Gastrocnemius medialis (tissue), 4 donors: ENCODE measurements at regions not wholly inside any gene's neighbourhood (a gene's known extent, or its start where the extent isn't known, plus 50 kb on each side); places are given as distances from the start of the nearest gene placed in this dataset.
"Not testable (repeated sequence)": the region's sequence is repeated elsewhere in the genome, so short reads cannot be mapped to it uniquely, and the experiment has no call there.

ENCODE experiments used
- ATAC-seq, 2 donors: fragments of 150-250 bp; one replicate each; pipeline ENCODE4 v1.9.1; 2016
- DNase-seq, 2 donors: peaks; one replicate each; pipeline ENCODE4 v3.0.0-alpha.2; 2019
- H3K27ac ChIP-seq, 4 donors: fragments of 200-600 bp; sonication (generic); 1 replicate in 1 of 4; 2 replicates in 3 of 4; pipeline ENCODE4 v1.5.1; 2016 to 2018; ENCODE audit warnings: mild to moderate bottlenecking in 2 of 4, moderate library complexity in 1 of 4
- H3K27me3 ChIP-seq, 3 donors: fragments of 200-600 bp; sonication (generic) in 2 of 3; 1 replicate in 1 of 3; 2 replicates in 2 of 3; pipeline versions ENCODE4 v1.5.1 to v1.6.0; 2016 to 2019; ENCODE audit warnings: mild to moderate bottlenecking in 1 of 3, moderate library complexity in 1 of 3
- H3K36me3 ChIP-seq, 2 donors: fragments of 200-600 bp; sonication (generic) in 1 of 2; one replicate each; pipeline ENCODE4 v1.5.1; 2017 to 2018
- H3K4me1 ChIP-seq, 2 donors: fragments of 200-600 bp; sonication (generic) in 1 of 2; one replicate each; pipeline ENCODE4 v1.5.1; 2016 to 2017; ENCODE audit warnings: mild to moderate bottlenecking in 2 of 2
- H3K4me3 ChIP-seq, 4 donors: fragments of 200-600 bp; sonication (generic) in 3 of 4; 1 replicate in 1 of 4; 2 replicates in 3 of 4; pipeline ENCODE4 v1.5.1; 2016 to 2019; ENCODE audit warnings: mild to moderate bottlenecking in 2 of 4
- H3K9me3 ChIP-seq, 3 donors: fragments of 200-600 bp; sonication (generic) in 2 of 3; 1 replicate in 1 of 3; 2 replicates in 2 of 3; pipeline ENCODE4 v1.5.1; 2016 to 2019
- POLR2A ChIP-seq, 2 donors: fragments of 450-650 bp; IDR thresholded peaks; one replicate each; pipeline ENCODE4 v1.6.1; 2017; ENCODE audit warnings: antibody characterized with exemption in 2 of 2, mild to moderate bottlenecking in 2 of 2, moderate library complexity in 2 of 2
- in situ Hi-C, 4 donors: fragments of 200-750 bp; cut with MboI; loops; one replicate each; pipeline versions ENCODE4 v1.15.0 to v1.8.0; 2017; ENCODE audit warnings: low sequenced_read_pairs in 4 of 4
- intact Hi-C: fragments of 100-400 bp; cut with DNase I; formaldehyde crosslinking; loops from one replicate; pipeline ENCODE4 v1.15.1; 2023; ENCODE audit warnings: low total_unique reads
- TF ChIP-seq, protein P1 (sequence below), 5 experiments: fragments of 450-650 bp in 3 of 5; fragments of 200-600 bp in 2 of 5; sonication (generic) in 2 of 5; IDR thresholded peaks in 4 of 5; conservative IDR thresholded peaks in 1 of 5; 1 replicate in 4 of 5; 2 replicates in 1 of 5; pipeline ENCODE4 v1.5.1; 2016 to 2019; ENCODE audit warnings: antibody characterized with exemption in 5 of 5, mild to moderate bottlenecking in 3 of 5, moderate library complexity in 3 of 5

DNA sequence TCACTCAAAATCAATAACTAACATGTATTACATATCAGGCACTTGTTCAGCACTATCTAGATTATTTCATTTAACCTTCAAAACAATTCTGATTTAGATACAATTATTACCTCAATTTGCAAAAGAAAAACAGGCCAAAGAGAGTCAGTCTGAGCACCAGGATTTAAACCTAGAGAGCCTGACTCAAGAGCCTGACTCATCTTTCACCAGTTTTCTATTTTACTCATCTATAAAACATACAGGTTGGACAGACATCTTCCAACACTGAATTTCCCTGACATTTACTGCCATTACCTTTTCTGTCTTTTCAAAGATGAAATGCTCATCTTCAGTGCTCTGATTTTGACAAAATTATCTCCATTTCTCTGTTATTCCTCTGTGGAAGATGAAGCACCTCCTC lies 116.5 kb downstream of the MRPL39 start:
- in situ Hi-C loops: no loop called here
- no peaks in the 10 kb centered on the region for H3K4me1 ChIP-seq
- H3K27me3 ChIP-seq: no peaks in the 10 kb centered on the region
- DNase-seq (no peak), ATAC-seq (no peak)
- no peak overlapping the region for H3K27ac ChIP-seq
- TF ChIP-seq, protein P1, sequence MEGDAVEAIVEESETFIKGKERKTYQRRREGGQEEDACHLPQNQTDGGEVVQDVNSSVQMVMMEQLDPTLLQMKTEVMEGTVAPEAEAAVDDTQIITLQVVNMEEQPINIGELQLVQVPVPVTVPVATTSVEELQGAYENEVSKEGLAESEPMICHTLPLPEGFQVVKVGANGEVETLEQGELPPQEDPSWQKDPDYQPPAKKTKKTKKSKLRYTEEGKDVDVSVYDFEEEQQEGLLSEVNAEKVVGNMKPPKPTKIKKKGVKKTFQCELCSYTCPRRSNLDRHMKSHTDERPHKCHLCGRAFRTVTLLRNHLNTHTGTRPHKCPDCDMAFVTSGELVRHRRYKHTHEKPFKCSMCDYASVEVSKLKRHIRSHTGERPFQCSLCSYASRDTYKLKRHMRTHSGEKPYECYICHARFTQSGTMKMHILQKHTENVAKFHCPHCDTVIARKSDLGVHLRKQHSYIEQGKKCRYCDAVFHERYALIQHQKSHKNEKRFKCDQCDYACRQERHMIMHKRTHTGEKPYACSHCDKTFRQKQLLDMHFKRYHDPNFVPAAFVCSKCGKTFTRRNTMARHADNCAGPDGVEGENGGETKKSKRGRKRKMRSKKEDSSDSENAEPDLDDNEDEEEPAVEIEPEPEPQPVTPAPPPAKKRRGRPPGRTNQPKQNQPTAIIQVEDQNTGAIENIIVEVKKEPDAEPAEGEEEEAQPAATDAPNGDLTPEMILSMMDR (IDR thresholded peaks at IDR 0.05 in 4 of 5, conservative IDR thresholded peaks at IDR 0.05 in 1 of 5): no peak
- no peak for TF ChIP-seq POLR2A (IDR thresholded peaks at IDR 0.05)
- H3K4me3 ChIP-seq: no peak overlapping the region
- intact Hi-C loops: no loop called here
- H3K36me3 ChIP-seq: no peaks in the 10 kb centered on the region
- no peaks in the 10 kb centered on the region for H3K9me3 ChIP-seq

DNA sequence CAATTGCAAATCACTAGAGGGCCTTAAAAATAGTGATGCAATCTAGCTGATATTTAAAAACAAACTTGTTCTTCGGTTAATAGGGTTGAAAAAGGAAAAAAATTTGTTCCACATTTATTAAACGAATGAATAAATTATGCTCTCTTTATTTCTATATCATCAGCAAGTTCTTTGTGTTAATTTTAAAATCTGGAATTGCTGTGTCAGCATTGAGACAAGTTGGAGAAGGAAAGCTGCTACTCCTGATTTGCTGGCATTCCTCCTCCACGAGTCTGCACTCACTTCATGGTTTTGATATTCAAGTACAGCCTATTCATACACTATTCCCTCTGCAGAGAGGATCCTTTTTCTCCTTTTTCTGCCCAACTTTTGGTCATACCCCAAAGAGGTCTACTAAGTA lies 117.6 kb downstream of the MRPL39 start:
- TF ChIP-seq POLR2A (IDR thresholded peaks at IDR 0.05): no peak
- TF ChIP-seq, protein P1 (IDR thresholded peaks at IDR 0.05 in 4 of 5, conservative IDR thresholded peaks at IDR 0.05 in 1 of 5): no peak
- ATAC-seq (no peak), DNase-seq (no peak)
- H3K27ac ChIP-seq: no peak overlapping the region
- H3K9me3 ChIP-seq: no peaks in the 10 kb centered on the region
- H3K36me3 ChIP-seq: no peaks in the 10 kb centered on the region
- in situ Hi-C loops (no loop called here), intact Hi-C loops (no loop called here)
- no peaks in the 10 kb centered on the region for H3K27me3 ChIP-seq
- H3K4me1 ChIP-seq: no peaks in the 10 kb centered on the region
- no peak overlapping the region for H3K4me3 ChIP-seq

DNA sequence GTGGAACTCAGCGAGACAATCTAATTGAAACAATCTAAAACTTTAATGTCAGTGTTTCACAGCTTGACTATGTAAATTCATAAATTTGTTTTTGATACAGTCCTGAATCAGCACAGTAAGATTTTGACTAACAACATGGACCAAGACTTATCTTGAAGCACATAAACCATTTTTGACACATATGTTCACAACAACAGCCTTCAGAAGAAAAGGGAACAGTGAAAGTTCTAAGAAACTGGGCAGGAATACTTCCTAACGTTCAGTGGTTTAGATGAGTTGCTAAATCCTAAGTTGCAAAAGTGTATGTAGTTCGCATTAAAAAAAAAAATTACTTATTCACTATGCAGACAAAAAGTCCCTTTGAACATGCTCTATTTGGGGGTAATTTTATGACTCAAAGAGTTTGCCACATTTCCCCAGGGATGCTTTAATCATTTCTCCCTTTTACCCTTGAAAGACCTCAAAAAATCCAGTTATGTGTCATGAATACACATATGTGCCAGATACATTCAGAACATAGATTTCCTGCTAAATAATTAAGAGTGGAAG lies 120.2 kb downstream of the MRPL39 start:
- in situ Hi-C loops: no loop called here
- Histone ChIP-seq H3K27ac (no peak overlapping the region), H3K9me3 (no peaks in the 10 kb centered on the region), H3K4me1 (no peaks in the 10 kb centered on the region), H3K4me3 (no peak overlapping the region), H3K27me3 (no peaks in the 10 kb centered on the region), H3K36me3 (no peaks in the 10 kb centered on the region)
- DNase-seq (no peak), ATAC-seq (no peak)
- TF ChIP-seq POLR2A (IDR thresholded peaks at IDR 0.05): no peak
- TF ChIP-seq, protein P1 (IDR thresholded peaks at IDR 0.05 in 4 of 5, conservative IDR thresholded peaks at IDR 0.05 in 1 of 5): no peak
- intact Hi-C loops: no loop called here

DNA sequence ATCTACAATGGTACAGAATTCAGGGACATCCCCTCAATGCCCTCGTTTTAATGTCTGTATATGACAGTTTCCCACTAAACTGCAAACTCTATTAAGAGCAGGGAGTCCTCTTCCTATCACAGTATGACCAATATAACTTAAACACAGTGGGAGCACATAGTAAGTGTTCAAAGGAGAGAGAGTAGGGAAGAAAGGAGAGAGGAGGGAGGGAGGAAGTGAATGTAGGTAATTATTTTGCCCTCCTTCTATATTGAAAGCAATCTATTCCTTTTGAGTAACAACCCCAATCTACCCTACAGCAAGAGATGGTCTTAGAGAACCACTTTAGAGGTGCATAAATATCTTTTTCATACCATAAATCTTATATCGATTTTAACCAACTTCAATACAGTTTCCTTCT lies 121.4 kb downstream of the MRPL39 start:
- TF ChIP-seq, protein P1 (IDR thresholded peaks at IDR 0.05 in 4 of 5, conservative IDR thresholded peaks at IDR 0.05 in 1 of 5): no peak
- TF ChIP-seq POLR2A (IDR thresholded peaks at IDR 0.05): no peak
- intact Hi-C loops (no loop called here), in situ Hi-C loops (no loop called here)
- no peak overlapping the region for H3K4me3 ChIP-seq
- no peaks in the 10 kb centered on the region for H3K9me3 ChIP-seq
- no peak for DNase-seq
- no peaks in the 10 kb centered on the region for H3K4me1 ChIP-seq
- H3K27me3 ChIP-seq: no peaks in the 10 kb centered on the region
- H3K27ac ChIP-seq: no peak overlapping the region
- no peaks in the 10 kb centered on the region for H3K36me3 ChIP-seq
- ATAC-seq: no peak

DNA sequence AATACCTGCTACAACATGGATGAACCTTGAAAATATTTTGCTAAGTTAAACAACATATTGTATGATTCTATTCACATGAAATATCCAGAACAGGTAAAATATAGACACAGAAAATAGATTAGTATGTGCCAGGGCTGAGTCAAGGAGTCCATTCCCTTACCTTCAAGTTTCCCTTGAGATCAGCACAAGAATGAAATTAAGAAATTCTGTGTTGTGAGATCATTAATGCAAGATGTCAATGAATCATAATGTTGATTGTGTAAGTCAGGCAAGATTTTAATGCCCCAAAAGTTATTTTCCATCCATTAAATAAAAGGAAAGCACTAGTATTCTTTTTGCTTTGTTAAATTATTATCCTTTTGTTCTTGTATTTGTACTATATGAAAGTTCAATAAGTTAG lies 139.4 kb downstream of the MRPL39 start:
- ATAC-seq (no peak), DNase-seq (no peak)
- Histone ChIP-seq H3K4me3 (no peak overlapping the region), H3K4me1 (no peaks in the 10 kb centered on the region), H3K27me3 (no peaks in the 10 kb centered on the region), H3K36me3 (no peaks in the 10 kb centered on the region), H3K27ac (no peak overlapping the region), H3K9me3 (no peaks in the 10 kb centered on the region)
- intact Hi-C loops (no loop called here), in situ Hi-C loops (no loop called here)
- TF ChIP-seq, protein P1 (IDR thresholded peaks at IDR 0.05 in 4 of 5, conservative IDR thresholded peaks at IDR 0.05 in 1 of 5): no peak
- TF ChIP-seq POLR2A (IDR thresholded peaks at IDR 0.05): no peak

DNA sequence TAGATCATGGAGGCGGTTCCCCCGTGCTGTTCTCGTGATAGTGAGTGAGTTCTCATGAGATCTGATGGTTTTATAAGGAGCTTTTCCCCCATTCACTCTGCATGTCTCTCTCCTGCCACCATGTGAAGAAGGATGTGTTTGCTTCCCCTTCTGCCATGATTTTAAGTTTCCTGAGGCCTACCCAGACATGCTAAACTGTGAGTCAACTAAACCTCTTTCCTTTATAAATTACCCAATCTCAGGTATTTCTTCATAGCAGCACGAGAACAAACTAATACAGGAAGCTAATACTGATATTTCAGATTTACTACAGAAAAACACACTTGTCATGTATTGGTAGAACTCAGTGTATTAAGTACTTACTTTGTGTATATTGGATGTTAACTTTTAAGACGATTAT lies 140.2 kb downstream of the MRPL39 start:
- H3K4me1 ChIP-seq, in situ Hi-C loops, DNase-seq, intact Hi-C loops, H3K36me3 ChIP-seq, ATAC-seq, H3K4me3 ChIP-seq, H3K9me3 ChIP-seq, H3K27me3 ChIP-seq, H3K27ac ChIP-seq: not testable (repeated sequence)
